Heart right ventricle (tissue), 16 donors: ENCODE measurements at regions not wholly inside any gene's neighbourhood (a gene's known extent, or its start where the extent isn't known, plus 50 kb on each side); places are given as distances from the start of the nearest gene placed in this dataset.

Experiments
- ATAC-seq, 8 donors: fragments of 200-7000 bp; cut with Tn5 transposase; one replicate each; pipeline ENCODE4 v1.9.1; 2020; ENCODE audit warnings: mild to moderate bottlenecking in 8 of 8, moderate library complexity in 8 of 8, moderate number of reproducible peaks in 1 of 8
- DNase-seq, 2 donors: peaks; one replicate each; pipeline ENCODE4 v3.0.0-alpha.2; 2020
- H3K27ac ChIP-seq, 10 donors: fragments of 200-600 bp; sonication (generic) in 2 of 10; one replicate each; pipeline versions ENCODE4 v1.5.0 to v1.8.0; 2020 to 2022; ENCODE audit warnings: mild to moderate bottlenecking in 3 of 10
- H3K27me3 ChIP-seq, 7 donors: fragments of 200-600 bp; one replicate each; pipeline ENCODE4 v1.8.0; 2021 to 2022; ENCODE audit warnings: mild to moderate bottlenecking in 2 of 7
- H3K36me3 ChIP-seq, 9 donors: fragments of 200-600 bp; sonication (generic) in 1 of 9; one replicate each; pipeline versions ENCODE4 v1.5.0 to v1.8.0; 2020 to 2022; ENCODE audit warnings: mild to moderate bottlenecking in 2 of 9
- H3K4me1 ChIP-seq, 9 donors: fragments of 200-600 bp; sonication (generic) in 1 of 9; one replicate each; pipeline versions ENCODE4 v1.5.0 to v1.8.0; 2020 to 2022; ENCODE audit warnings: mild to moderate bottlenecking in 4 of 9
- H3K4me3 ChIP-seq, 10 donors: fragments of 200-600 bp; sonication (generic) in 2 of 10; one replicate each; pipeline versions ENCODE4 v1.5.0 to v1.8.0; 2020 to 2022; ENCODE audit warnings: mild to moderate bottlenecking in 7 of 10, moderate library complexity in 2 of 10
- H3K9me3 ChIP-seq, 11 donors: fragments of 200-600 bp in 10 of 11; sonication (generic) in 2 of 11; one replicate each; pipeline versions ENCODE4 v1.5.0 to v1.8.0; 2013 to 2022; ENCODE audit warnings: mild to moderate bottlenecking in 2 of 11, control low read depth in 1 of 11, moderate library complexity in 1 of 11
- CTCF ChIP-seq, 9 donors: fragments of 200-600 bp; sonication (generic) in 2 of 9; IDR thresholded peaks; one replicate each; pipeline versions ENCODE4 v1.5.0 to v1.8.0; 2021 to 2022; ENCODE audit warnings: antibody characterized with exemption in 9 of 9, mild to moderate bottlenecking in 5 of 9, moderate library complexity in 1 of 9
- WGBS, 2 donors: extraction: QIAGEN DNeasy Blood & Tissue Kit; methylation state at CpG; one replicate each; pipeline ENCODE4 v1.1.7; 2013; ENCODE audit warnings: inconsistent platforms in 1 of 2; 5-methylcytosine and 5-hydroxymethylcytosine counted together
- intact Hi-C, 10 donors: fragments of 100-400 bp; cut with DNase I; formaldehyde crosslinking; loops; one replicate each; pipeline versions ENCODE4 v1.11.1 to v1.14.2; 2022
- donor health status: Arrhythmogenic right ventricular cardiomyopathy.
- donor health status: ischemic (EF 13 %, LVEDD 7.1; RV severe dilation, severe dysfunction).
- donor health status: healthy with polysubstance abuse.
- donor health status: DM: no; HTN: yes; CAD: no.
- donor health status: DM: no; HTN: no; CAD: no.
- donor health status: ischemic (EF 25% LVEDD 6.9; RV normal size, moderate dysfunction).
- donor health status: ischemic (EF 25% LVEDD 5.7; RV mildly dilated, moderate dysfunction).
- donor health status: healthy.
- donor health status: DM: yes; HTN: yes; CAD: no.
- donor health status: Ischemic cardiomyopathy.
- donor health status: ischemic (EF 35%, LVEDD 5.7; RV mildly dilated, moderate dysfunction).
- donor health status: nonischemic (EF 11% LVEDD 7.7; RV severe dilation, severe dysfunction).
- donor health status: DM: yes; HTN: yes; CAD: no.
- donor health status: PGD.
- donor health status: ischemic (EF 29% LVEDD 5.4; RV normal size, mild dysfunction).
- donor health status: nonischemic (EF 23%, LVEDD 6.1; RV moderate dilation, normal function).

GRCh38 chr12:77342253-77342652, 276.9 kb upstream of the E2F7 start:
- ATAC-seq, result no peak
- DNase-seq, result no peak
- intact Hi-C loops, result no loop called here
- Histone ChIP-seq H3K36me3 (no peaks in the 10 kb centered on the region), H3K4me1 (peaks cover 0 to 49% (median 31%) of the 10 kb centered on the region in 9 donors), H3K27ac (no peak overlapping the region), H3K9me3 (no peaks in the 10 kb centered on the region), H3K4me3 (no peak overlapping the region), H3K27me3 (no peaks in the 10 kb centered on the region)
- TF ChIP-seq CTCF (IDR thresholded peaks at IDR 0.05), result no peak
- WGBS, 2 donors, result 39 to 57% methylated on average over 2 of the region's 2 CpGs

- Histone ChIP-seq H3K9me3 (no peaks in the 10 kb centered on the region), H3K27ac (no peak overlapping the region), H3K4me3 (no peak overlapping the region), H3K27me3 (no peaks in the 10 kb centered on the region), H3K36me3 (no peaks in the 10 kb centered on the region), H3K4me1 (peaks cover 0 to 26% (median 14%) of the 10 kb centered on the region in 9 donors)
- DNase-seq (no peak), ATAC-seq (peak in 2 of 8 donors; percentile 58 to 62)
- TF ChIP-seq CTCF (IDR thresholded peaks at IDR 0.05), result no peak
- intact Hi-C loops, result no loop called here
- WGBS, 2 donors, result 92 to 93% methylated on average over 1 of the region's 1 CpG
Measured at GRCh38 chr12:77339610-77340009, 274.2 kb upstream of the E2F7 start.

- DNase-seq (no peak), ATAC-seq (no peak)
- Histone ChIP-seq H3K36me3 (no peaks in the 10 kb centered on the region), H3K9me3 (no peaks in the 10 kb centered on the region), H3K4me3 (no peak overlapping the region), H3K27ac (no peak overlapping the region), H3K27me3 (no peaks in the 10 kb centered on the region), H3K4me1 (peaks cover 0 to 5% (median under 1%) of the 10 kb centered on the region in 9 donors)
- intact Hi-C loops, result no loop called here
- TF ChIP-seq CTCF (IDR thresholded peaks at IDR 0.05), result no peak
- WGBS, 2 donors, result 83% methylated on average over 5 of the region's 5 CpGs
Measured at GRCh38 chr12:77337362-77337761, 272.0 kb upstream of the E2F7 start.

GRCh38 chr12:77334806-77335205, 269.4 kb upstream of the E2F7 start:
- Histone ChIP-seq H3K27me3 (no peaks in the 10 kb centered on the region), H3K4me1 (peaks cover 0 to 5% (median 0%) of the 10 kb centered on the region in 9 donors), H3K9me3 (no peaks in the 10 kb centered on the region), H3K27ac (no peak overlapping the region), H3K4me3 (no peak overlapping the region), H3K36me3 (no peaks in the 10 kb centered on the region)
- no peak for ATAC-seq
- intact Hi-C loops, result no loop called here
- no peak for TF ChIP-seq CTCF (IDR thresholded peaks at IDR 0.05)
- WGBS, 2 donors, result 88 to 93% methylated on average over 2 of the region's 2 CpGs
- no peak for DNase-seq
